Prostate gland (tissue), 2 donors: ENCODE measurements at regions not wholly inside any gene's neighbourhood (a gene's known extent, or its start where the extent isn't known, plus 50 kb on each side); places are given as distances from the start of the nearest gene placed in this dataset.

Experiments
- POLR2A ChIP-seq: fragments of 450-650 bp; IDR thresholded peaks from one replicate; pipeline ENCODE4 v1.6.1; 2016; ENCODE audit warnings: antibody characterized with exemption, mild to moderate bottlenecking
- TF ChIP-seq, protein P1 (sequence below), 4 experiments: fragments of 200-600 bp in 2 of 4; fragments of 450-650 bp in 2 of 4; sonication (generic) in 2 of 4; IDR thresholded peaks; 1 replicate in 3 of 4; 2 replicates in 1 of 4; pipeline ENCODE4 v1.5.1; 2016 to 2019; ENCODE audit warnings: antibody characterized with exemption in 4 of 4, mild to moderate bottlenecking in 2 of 4, moderate library complexity in 2 of 4

DNA sequence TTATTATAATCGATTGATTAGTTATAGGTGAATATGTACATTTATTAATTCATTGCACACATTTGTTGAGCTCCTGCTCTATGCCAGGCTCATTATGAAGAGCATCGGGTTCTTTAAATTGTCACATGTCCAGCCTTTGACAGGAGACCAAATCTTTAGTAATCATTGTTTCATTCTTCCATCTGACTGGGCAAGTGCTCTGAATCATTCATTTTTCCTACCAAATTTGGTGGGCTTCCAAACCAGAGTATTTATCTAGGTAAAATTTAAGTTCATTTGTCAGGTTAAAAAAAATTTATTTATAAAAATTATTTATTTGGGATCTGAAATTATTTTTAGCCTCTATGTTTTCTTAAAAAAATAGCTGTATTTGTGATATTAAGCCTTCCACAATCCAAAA is 404.9 kb upstream of the MMS22L start:
- TF ChIP-seq, protein P1, sequence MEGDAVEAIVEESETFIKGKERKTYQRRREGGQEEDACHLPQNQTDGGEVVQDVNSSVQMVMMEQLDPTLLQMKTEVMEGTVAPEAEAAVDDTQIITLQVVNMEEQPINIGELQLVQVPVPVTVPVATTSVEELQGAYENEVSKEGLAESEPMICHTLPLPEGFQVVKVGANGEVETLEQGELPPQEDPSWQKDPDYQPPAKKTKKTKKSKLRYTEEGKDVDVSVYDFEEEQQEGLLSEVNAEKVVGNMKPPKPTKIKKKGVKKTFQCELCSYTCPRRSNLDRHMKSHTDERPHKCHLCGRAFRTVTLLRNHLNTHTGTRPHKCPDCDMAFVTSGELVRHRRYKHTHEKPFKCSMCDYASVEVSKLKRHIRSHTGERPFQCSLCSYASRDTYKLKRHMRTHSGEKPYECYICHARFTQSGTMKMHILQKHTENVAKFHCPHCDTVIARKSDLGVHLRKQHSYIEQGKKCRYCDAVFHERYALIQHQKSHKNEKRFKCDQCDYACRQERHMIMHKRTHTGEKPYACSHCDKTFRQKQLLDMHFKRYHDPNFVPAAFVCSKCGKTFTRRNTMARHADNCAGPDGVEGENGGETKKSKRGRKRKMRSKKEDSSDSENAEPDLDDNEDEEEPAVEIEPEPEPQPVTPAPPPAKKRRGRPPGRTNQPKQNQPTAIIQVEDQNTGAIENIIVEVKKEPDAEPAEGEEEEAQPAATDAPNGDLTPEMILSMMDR (IDR thresholded peaks at IDR 0.05), result no peak
- TF ChIP-seq POLR2A, result no peak
